ENCODE measurements at regions not wholly inside any gene's neighbourhood (a gene's known extent, or its start where the extent isn't known, plus 50 kb on each side); places are given as distances from the start of the nearest gene placed in this dataset.

GRCh38 chr11:129503646-129504045, 128.0 kb downstream of the BARX2 start:
- no peaks in the 10 kb centered on the region for H3K4me1 ChIP-seq
- no peak overlapping the region for H3K4me3 ChIP-seq
- H3K9me3 ChIP-seq = no peaks in the 10 kb centered on the region
- H3K27ac ChIP-seq = no peak overlapping the region
- no peak for TF ChIP-seq CTCF (IDR thresholded peaks at IDR 0.05)
- no peak for TF ChIP-seq POLR2A (IDR thresholded peaks at IDR 0.05)
- H3K36me3 ChIP-seq (replicated peaks in 1 of 2; ENCODE audit: insufficient read depth in 1 of 2, low read depth in 2 of 2) = no peaks in the 10 kb centered on the region
- no peaks in the 10 kb centered on the region for H3K27me3 ChIP-seq
- DNase-seq (no peak), ATAC-seq (no peak)
- intact Hi-C loops (cut with DNase I) = no loop called here
- 14% methylated on average over 2 of the region's 2 CpGs for WGBS, 2 donors

DNA sequence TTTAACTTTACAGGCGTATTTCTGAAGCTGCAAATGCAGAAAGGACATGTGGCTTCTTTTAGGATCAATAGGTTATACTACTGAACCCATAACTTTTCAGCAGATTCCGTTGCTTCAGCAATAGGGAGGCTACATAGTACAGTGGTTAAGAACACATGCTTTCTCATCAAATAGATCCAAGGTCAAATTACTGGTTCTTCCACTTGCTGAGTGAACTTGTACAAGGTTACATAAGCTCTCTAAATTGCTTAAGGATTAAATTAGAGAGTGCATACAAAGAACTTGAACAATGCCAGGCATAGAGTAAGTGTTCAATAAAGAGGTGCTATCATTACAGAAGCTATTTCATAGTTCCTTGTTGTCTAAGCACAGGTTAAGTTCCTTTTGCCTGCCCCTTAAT, 129.6 kb downstream of the BARX2 start:
- Histone ChIP-seq H3K4me3 (no peak overlapping the region), H3K9me3 (no peaks in the 10 kb centered on the region), H3K27me3 (no peaks in the 10 kb centered on the region), H3K4me1 (no peaks in the 10 kb centered on the region), H3K36me3 (replicated peaks in 1 of 2; ENCODE audit: insufficient read depth in 1 of 2, low read depth in 2 of 2) (no peaks in the 10 kb centered on the region), H3K27ac (no peak overlapping the region)
- TF ChIP-seq CTCF (IDR thresholded peaks at IDR 0.05) = no peak
- no peak for TF ChIP-seq POLR2A (IDR thresholded peaks at IDR 0.05)
- no peak for ATAC-seq
- DNase-seq = no peak
- intact Hi-C loops (cut with DNase I) = no loop called here
- WGBS, 2 donors = 20 to 42% methylated on average over 2 of the region's 2 CpGs

DNA sequence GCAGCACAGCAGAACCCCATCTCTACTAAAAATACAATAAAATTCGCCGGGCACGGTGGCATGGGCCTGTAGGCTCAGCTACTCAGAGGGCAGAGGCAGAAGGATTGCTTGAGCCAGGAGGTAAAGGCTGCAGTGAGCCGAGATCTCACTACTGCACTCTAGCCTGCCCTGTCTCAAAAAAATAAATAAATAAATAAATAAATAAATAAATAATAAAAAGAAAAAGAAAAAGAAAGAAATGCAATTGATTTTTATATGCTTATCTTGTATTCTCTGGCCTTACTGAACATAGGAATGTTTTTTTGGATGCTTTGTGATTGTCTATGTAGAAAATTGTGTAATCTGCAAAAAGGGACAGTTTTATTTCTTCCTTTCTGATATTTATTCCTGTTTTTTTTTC, 132.5 kb downstream of the BARX2 start:
- WGBS, 2 donors = 91 to 92% methylated on average over 4 of the region's 4 CpGs
- TF ChIP-seq CTCF (IDR thresholded peaks at IDR 0.05) (no peak), POLR2A (IDR thresholded peaks at IDR 0.05) (no peak)
- Histone ChIP-seq H3K27ac (no peak overlapping the region), H3K9me3 (no peaks in the 10 kb centered on the region), H3K4me3 (no peak overlapping the region), H3K27me3 (no peaks in the 10 kb centered on the region), H3K4me1 (no peaks in the 10 kb centered on the region), H3K36me3 (replicated peaks in 1 of 2; ENCODE audit: insufficient read depth in 1 of 2, low read depth in 2 of 2) (no peaks in the 10 kb centered on the region)
- DNase-seq (no peak), ATAC-seq (no peak)
- intact Hi-C loops (cut with DNase I) = no loop called here

GRCh38 chr11:129528296-129528695, 152.6 kb downstream of the BARX2 start:
- intact Hi-C loops (cut with DNase I) = no loop called here

More at GRCh38 chr11:129528296-129528695, 152.6 kb downstream of the BARX2 start:
- TF ChIP-seq CTCF (IDR thresholded peaks at IDR 0.05) (no peak), POLR2A (IDR thresholded peaks at IDR 0.05) (no peak)
- ATAC-seq = no peak
- 53 to 59% methylated on average over 2 of the region's 2 CpGs for WGBS, 2 donors
- Histone ChIP-seq H3K4me3 (no peak overlapping the region), H3K36me3 (replicated peaks in 1 of 2; ENCODE audit: insufficient read depth in 1 of 2, low read depth in 2 of 2) (no peaks in the 10 kb centered on the region), H3K27me3 (no peaks in the 10 kb centered on the region), H3K27ac (no peak overlapping the region), H3K9me3 (no peaks in the 10 kb centered on the region), H3K4me1 (no peaks in the 10 kb centered on the region)
- no peak for DNase-seq
